Head of caudate nucleus (tissue), 42 donors: ENCODE measurements at regions not wholly inside any gene's neighbourhood (a gene's known extent, or its start where the extent isn't known, plus 50 kb on each side); places are given as distances from the start of the nearest gene placed in this dataset.
A peak's percentile ranks its signal among the peaks of the same experiment; 100 is the strongest.
"Not testable (repeated sequence)": the region's sequence is repeated elsewhere in the genome, so short reads cannot be mapped to it uniquely, and the experiment has no call there.

Experiments used
- DNase-seq, 42 donors: peaks; one replicate each; pipeline versions ENCODE4 v3.0.0 to v3.0.0-alpha.2; 2020 to 2021; ENCODE audit warnings: mixed read lengths in 7 of 42
- intact Hi-C: fragments of 100-400 bp; cut with DNase I; formaldehyde crosslinking; loops from one replicate; pipeline ENCODE4 v1.15.0; 2022

DNA sequence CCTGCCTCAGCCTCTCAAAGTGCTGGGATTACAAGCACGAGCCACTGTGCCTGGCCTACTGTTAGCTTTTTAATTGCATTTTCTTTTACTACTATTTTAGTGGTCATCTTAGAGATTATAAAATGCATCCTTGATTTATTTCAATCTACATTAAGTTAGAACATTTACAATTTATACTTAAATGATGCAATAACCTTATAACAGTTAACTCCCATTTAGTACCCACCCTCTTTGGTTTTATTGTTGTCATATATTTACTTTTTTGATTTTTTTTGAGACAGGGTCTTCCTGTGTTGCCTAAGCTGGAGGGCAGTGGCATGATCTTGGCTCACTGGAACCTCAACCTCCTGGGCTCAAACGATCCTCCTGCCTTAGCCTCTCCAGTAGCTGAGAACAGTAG is 77.3 kb downstream of the PPCDC start:
- intact Hi-C loops = no loop called here
- DNase-seq = no peak

GRCh38 chr15:75104804-75105557 is 81.6 kb downstream of the PPCDC start:
- intact Hi-C loops = no loop called here
- DNase-seq = peak in 19 of 42 donors; percentile 5 to 52 (median 29)

DNA sequence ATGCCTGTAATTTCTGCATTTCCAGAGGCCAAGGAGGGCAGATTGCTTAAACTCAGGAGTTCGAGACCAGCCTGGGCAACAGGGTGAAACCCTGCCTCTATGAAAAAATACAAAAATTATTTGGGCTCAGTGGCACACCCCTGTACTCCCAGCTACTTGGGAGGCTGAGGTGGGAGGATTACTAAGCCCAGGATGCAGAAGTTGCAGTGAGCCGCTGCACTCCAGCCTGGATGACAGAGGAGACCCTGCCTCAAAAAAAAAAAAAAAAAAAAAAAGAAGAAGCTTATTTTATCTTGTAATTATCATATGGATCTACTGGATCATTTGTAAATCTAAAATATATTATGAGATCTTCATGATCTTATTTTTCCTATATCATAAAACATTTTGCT is 84.1 kb downstream of the PPCDC start:
- intact Hi-C loops = no loop called here

GRCh38 chr15:75107908-75108838 is 84.8 kb downstream of the PPCDC start:
- DNase-seq = peak in 7 of 42 donors; percentile 9 to 35 (median 23)
- intact Hi-C loops = no loop called here

More for the DNA sequence above, 84.1 kb downstream of the PPCDC start:
- peak in 1 of 42 donors; percentile 19 for DNase-seq

GRCh38 chr15:75109021-75109735 is 85.8 kb downstream of the PPCDC start:
- intact Hi-C loops = no loop called here
- DNase-seq = peak in 2 of 42 donors; percentile 23 to 25

GRCh38 chr15:75109736-75110130 is 86.3 kb downstream of the PPCDC start:
- peak in 1 of 42 donors; percentile 29 for DNase-seq
- intact Hi-C loops = no loop called here

DNA sequence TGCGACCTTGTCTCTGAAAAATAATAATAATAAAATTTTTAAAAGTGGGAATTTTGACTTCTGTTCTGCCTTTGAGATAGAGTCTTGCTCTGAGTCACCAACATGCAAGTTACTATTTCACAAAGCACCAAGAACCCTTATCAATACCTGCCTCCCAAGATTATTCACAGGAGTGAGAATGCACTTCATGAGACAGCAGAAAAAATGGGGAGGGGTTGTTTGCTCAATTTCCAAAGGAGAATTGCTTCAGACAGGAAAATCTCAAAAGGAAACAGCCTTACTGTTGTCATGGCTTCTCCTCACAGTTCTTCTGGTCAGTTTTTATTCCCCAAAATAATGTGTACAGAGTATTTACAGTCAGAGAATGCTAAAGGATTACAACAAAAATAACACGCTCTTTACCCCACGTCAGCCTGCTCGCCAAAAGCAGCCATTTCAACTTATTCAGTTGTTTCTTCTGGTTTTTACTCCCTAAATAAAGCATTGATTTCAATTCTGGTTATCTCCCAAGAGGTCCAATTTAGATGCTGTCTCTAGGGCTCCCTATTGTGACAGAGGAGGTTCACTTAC is 89.0 kb downstream of the PPCDC start:
- no peak for DNase-seq
- intact Hi-C loops = no loop called here

GRCh38 chr15:75112848-75113492 is 88.7 kb upstream of the C15orf39 start:
- intact Hi-C loops = no loop called here
- DNase-seq = no peak

- no peak for DNase-seq
Measured at GRCh38 chr15:75114327-75114726, 87.4 kb upstream of the C15orf39 start.

GRCh38 chr15:75114796-75115195 is 86.9 kb upstream of the C15orf39 start:
- intact Hi-C loops = no loop called here
- DNase-seq = peak in 24 of 42 donors; percentile 7 to 58 (median 22)

More at GRCh38 chr15:75114327-75114726, 87.4 kb upstream of the C15orf39 start:
- intact Hi-C loops = no loop called here

- intact Hi-C loops, DNase-seq: not testable (repeated sequence)
Measured at GRCh38 chr15:75115411-75115913, 86.2 kb upstream of the C15orf39 start.

DNA sequence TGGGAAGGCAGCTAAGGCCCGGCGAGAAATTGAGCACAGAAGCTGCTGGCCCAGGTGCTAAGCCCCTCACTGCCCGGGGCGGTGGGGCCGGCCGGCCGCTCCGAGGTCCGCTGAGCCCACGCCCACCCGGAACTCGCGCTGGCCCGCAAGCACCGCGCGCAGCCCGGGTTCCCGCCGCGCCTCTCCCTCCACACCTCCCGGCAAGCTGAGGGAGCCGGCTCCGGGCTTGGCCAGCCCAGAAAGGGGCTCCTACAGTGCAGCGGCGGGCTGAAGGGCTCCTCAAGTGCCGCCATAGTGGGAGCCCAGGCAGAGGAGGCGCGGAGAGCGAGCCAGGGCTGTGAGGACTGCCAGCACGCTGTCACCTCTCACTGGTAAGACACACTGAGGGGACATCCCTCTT is 85.5 kb upstream of the C15orf39 start:
- DNase-seq, intact Hi-C loops: not testable (repeated sequence)

GRCh38 chr15:75117993-75118392 is 83.7 kb upstream of the C15orf39 start:
- no peak for DNase-seq
- intact Hi-C loops = no loop called here

- DNase-seq, intact Hi-C loops: not testable (repeated sequence)
Measured at GRCh38 chr15:75119312-75119711, 82.4 kb upstream of the C15orf39 start.

DNA sequence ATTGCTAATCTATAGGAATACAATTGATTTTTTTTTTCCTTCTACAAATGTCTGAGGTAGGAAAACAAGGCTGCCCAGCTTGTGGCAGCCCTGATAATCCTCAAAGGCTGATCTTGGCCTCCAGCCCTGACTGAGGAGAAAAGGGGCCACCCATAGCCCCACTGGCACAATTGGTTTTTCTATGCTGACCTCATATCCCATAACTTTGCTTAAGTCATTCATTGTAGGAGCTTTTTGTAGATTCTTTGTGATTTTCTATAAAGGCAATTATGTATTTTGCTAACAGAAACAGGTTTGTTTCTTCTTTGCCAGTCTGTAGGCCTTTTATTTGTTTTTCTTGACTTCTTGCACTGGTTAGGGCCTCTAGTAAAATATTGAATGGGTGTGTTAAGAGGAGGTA is 80.2 kb upstream of the C15orf39 start:
- intact Hi-C loops = no loop called here

GRCh38 chr15:75123395-75123794 is 78.3 kb upstream of the C15orf39 start:
- intact Hi-C loops = no loop called here
- DNase-seq = no peak

More for the DNA sequence above, 80.2 kb upstream of the C15orf39 start:
- DNase-seq = no peak

- DNase-seq, intact Hi-C loops: not testable (repeated sequence)
Measured at GRCh38 chr15:75124278-75124677, 77.4 kb upstream of the C15orf39 start.

- no peak for DNase-seq
- intact Hi-C loops = no loop called here
Measured at GRCh38 chr15:75125935-75126334, 75.7 kb upstream of the C15orf39 start.
